VCaP (cell line): ENCODE measurements at regions not wholly inside any gene's neighbourhood (a gene's known extent, or its start where the extent isn't known, plus 50 kb on each side); places are given as distances from the start of the nearest gene placed in this dataset.

Source experiments
- H3K27ac ChIP-seq: fragments of 450-650 bp; 2 replicates; pipeline ENCODE4 v1.5.1; 2017
- CTCF ChIP-seq: fragments of 450-650 bp; conservative IDR thresholded peaks from 2 replicates; pipeline ENCODE4 v1.5.1; 2017; ENCODE audit warnings: mild to moderate bottlenecking, moderate library complexity

- H3K27ac ChIP-seq = no peak overlapping the region
- no peak for TF ChIP-seq CTCF
Measured at GRCh38 chr3:24589931-24590880, 95.6 kb upstream of the THRB start.

DNA sequence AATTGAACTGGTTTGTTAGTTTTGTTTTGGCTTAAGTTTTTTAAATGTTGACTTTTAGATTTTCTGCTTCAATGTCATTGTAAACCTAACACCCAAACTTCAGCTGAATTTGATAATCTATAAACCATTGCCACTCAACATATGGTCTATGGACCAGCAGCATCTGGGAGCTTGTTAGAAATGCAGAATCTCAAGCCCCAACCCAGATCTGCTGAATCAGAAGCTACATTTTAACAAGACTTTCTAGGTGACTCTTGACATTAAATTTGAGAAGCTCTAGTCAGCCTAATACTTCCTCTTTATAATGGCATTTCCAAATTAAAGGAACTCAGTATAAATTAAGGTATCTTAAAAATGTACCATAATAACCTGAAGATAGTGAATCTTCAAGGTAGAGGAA lies 96.5 kb upstream of the THRB start:
- TF ChIP-seq CTCF = no peak
- no peak overlapping the region for H3K27ac ChIP-seq

GRCh38 chr3:24591661-24592555 lies 97.3 kb upstream of the THRB start:
- H3K27ac ChIP-seq = no peak overlapping the region
- no peak for TF ChIP-seq CTCF

DNA sequence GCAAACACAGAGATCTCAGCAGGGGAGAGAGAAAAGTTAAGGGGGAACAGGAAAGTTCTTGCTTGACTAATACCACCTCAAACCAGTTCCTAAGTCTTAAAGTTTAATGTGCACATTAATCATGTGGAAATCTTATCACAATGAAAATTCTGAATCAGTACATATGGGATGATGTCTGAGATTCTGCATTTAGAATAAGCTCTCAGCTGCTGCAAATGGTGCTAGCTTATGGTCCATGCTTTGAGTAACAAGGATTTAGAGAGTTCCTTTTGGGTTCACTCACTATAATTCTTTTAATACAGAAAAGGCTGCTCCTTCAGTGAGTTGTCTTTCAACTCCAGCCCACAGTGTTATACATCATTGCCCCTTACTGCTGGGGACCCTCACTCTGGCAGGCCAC lies 99.5 kb upstream of the THRB start:
- no peak overlapping the region for H3K27ac ChIP-seq
- no peak for TF ChIP-seq CTCF

DNA sequence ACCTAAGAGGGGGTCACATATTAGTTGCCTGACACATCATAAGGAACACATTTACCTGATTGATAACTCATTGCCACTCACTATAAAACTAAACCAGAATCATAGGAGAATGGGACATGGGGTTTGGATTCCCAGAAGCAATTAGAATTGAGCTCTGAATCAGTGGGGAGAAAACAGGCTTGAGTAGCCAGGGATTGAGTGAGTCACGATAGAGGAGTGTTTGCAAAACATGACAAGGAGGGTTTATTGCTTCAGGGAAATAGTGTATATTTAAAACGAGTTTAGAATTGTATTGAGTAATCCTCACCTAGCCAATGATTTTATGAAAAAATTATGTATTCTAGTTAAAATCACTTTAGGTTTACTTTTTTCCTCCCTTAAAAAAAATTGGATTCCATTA lies 101.1 kb upstream of the THRB start:
- TF ChIP-seq CTCF = no peak
- H3K27ac ChIP-seq = no peak overlapping the region

GRCh38 chr3:24596626-24597025 lies 102.0 kb upstream of the THRB start:
- no peak overlapping the region for H3K27ac ChIP-seq
- TF ChIP-seq CTCF = no peak

- H3K27ac ChIP-seq = no peak overlapping the region
- no peak for TF ChIP-seq CTCF
Measured at GRCh38 chr3:24598695-24599470, 104.2 kb upstream of the THRB start.
